Mucosa of rectum (tissue), 2 donors: ENCODE measurements at regions not wholly inside any gene's neighbourhood (a gene's known extent, or its start where the extent isn't known, plus 50 kb on each side); places are given as distances from the start of the nearest gene placed in this dataset.
"Not testable (repeated sequence)": the region's sequence is repeated elsewhere in the genome, so short reads cannot be mapped to it uniquely, and the experiment has no call there.

ENCODE experiments used
- H3K27ac ChIP-seq, 2 donors: one replicate each; pipeline ENCODE4 v1.7.0; 2013; ENCODE audit warnings: inconsistent platforms in 2 of 2, low read depth in 2 of 2, low read length in 2 of 2
- H3K27me3 ChIP-seq, 2 donors: one replicate each; pipeline ENCODE4 v1.7.0; 2013; ENCODE audit warnings: low read length in 2 of 2; ENCODE audit not compliant: control insufficient read depth in 2 of 2, insufficient read depth in 2 of 2
- H3K36me3 ChIP-seq, 2 donors: one replicate each; pipeline ENCODE4 v1.7.0; 2013; ENCODE audit warnings: low read length in 2 of 2; ENCODE audit not compliant: control insufficient read depth in 2 of 2, insufficient read depth in 2 of 2
- H3K4me1 ChIP-seq, 2 donors: one replicate each; pipeline ENCODE4 v1.7.0; 2013; ENCODE audit warnings: low read length in 2 of 2, mild to moderate bottlenecking in 1 of 2; ENCODE audit not compliant: control insufficient read depth in 2 of 2, insufficient read depth in 2 of 2
- H3K4me3 ChIP-seq, 2 donors: one replicate each; pipeline ENCODE4 v1.7.0; 2013; ENCODE audit warnings: low read length in 2 of 2
- H3K9ac ChIP-seq, 2 donors: one replicate each; pipeline ENCODE4 v1.7.0; 2013; ENCODE audit warnings: low read length in 2 of 2, low read depth in 1 of 2, mild to moderate bottlenecking in 1 of 2
- H3K9me3 ChIP-seq, 2 donors: one replicate each; pipeline ENCODE4 v1.7.0; 2013; ENCODE audit warnings: low read length in 2 of 2; ENCODE audit not compliant: control insufficient read depth in 2 of 2
- donor health status: healthy.
- donor health status: Normal muscosa, but diverticular disease.

GRCh38 chr9:30065888-30066287 lies 2318.6 kb upstream of the ACO1 start:
- H3K9ac ChIP-seq, result no peak overlapping the region
- H3K36me3 ChIP-seq, result no peaks in the 10 kb centered on the region
- H3K4me3 ChIP-seq, result no peak overlapping the region
- no peaks in the 10 kb centered on the region for H3K27me3 ChIP-seq
- no peaks in the 10 kb centered on the region for H3K4me1 ChIP-seq
- no peaks in the 10 kb centered on the region for H3K9me3 ChIP-seq
- no peak overlapping the region for H3K27ac ChIP-seq

GRCh38 chr9:30069236-30069635 lies 2315.2 kb upstream of the ACO1 start:
- H3K4me1 ChIP-seq, H3K27me3 ChIP-seq, H3K36me3 ChIP-seq, H3K4me3 ChIP-seq, H3K9me3 ChIP-seq, H3K27ac ChIP-seq, H3K9ac ChIP-seq: not testable (repeated sequence)

- no peak overlapping the region for H3K27ac ChIP-seq
- H3K36me3 ChIP-seq, result no peaks in the 10 kb centered on the region
- H3K4me1 ChIP-seq, result no peaks in the 10 kb centered on the region
- H3K4me3 ChIP-seq, result no peak overlapping the region
- H3K9ac ChIP-seq, result no peak overlapping the region
- no peaks in the 10 kb centered on the region for H3K27me3 ChIP-seq
- no peaks in the 10 kb centered on the region for H3K9me3 ChIP-seq
These were observed 2309.4 kb upstream of the ACO1 start for GRCh38 chr9:30075022-30075421.

- no peaks in the 10 kb centered on the region for H3K4me1 ChIP-seq
- H3K27me3 ChIP-seq, result no peaks in the 10 kb centered on the region
- no peak overlapping the region for H3K27ac ChIP-seq
- H3K9me3 ChIP-seq, result no peaks in the 10 kb centered on the region
- no peaks in the 10 kb centered on the region for H3K36me3 ChIP-seq
- no peak overlapping the region for H3K9ac ChIP-seq
- no peak overlapping the region for H3K4me3 ChIP-seq
These were observed 2308.8 kb upstream of the ACO1 start for GRCh38 chr9:30075451-30076199.

- H3K4me1 ChIP-seq, result no peaks in the 10 kb centered on the region
- no peaks in the 10 kb centered on the region for H3K27me3 ChIP-seq
- H3K36me3 ChIP-seq, result no peaks in the 10 kb centered on the region
- H3K27ac ChIP-seq, result no peak overlapping the region
- no peak overlapping the region for H3K9ac ChIP-seq
- H3K9me3 ChIP-seq, result no peaks in the 10 kb centered on the region
- no peak overlapping the region for H3K4me3 ChIP-seq
These were observed 2306.2 kb upstream of the ACO1 start for GRCh38 chr9:30078195-30078594.

GRCh38 chr9:30089428-30089827 lies 2295.0 kb upstream of the ACO1 start:
- H3K36me3 ChIP-seq, result no peaks in the 10 kb centered on the region
- H3K9me3 ChIP-seq, result no peaks in the 10 kb centered on the region
- no peak overlapping the region for H3K9ac ChIP-seq
- no peak overlapping the region for H3K4me3 ChIP-seq
- H3K27me3 ChIP-seq, result no peaks in the 10 kb centered on the region
- no peaks in the 10 kb centered on the region for H3K4me1 ChIP-seq
- no peak overlapping the region for H3K27ac ChIP-seq

GRCh38 chr9:30103647-30104394 lies 2280.6 kb upstream of the ACO1 start:
- no peak overlapping the region for H3K4me3 ChIP-seq
- no peaks in the 10 kb centered on the region for H3K9me3 ChIP-seq
- no peaks in the 10 kb centered on the region for H3K4me1 ChIP-seq
- no peak overlapping the region for H3K9ac ChIP-seq
- no peaks in the 10 kb centered on the region for H3K36me3 ChIP-seq
- no peak overlapping the region for H3K27ac ChIP-seq
- no peaks in the 10 kb centered on the region for H3K27me3 ChIP-seq

GRCh38 chr9:30107134-30107533 lies 2277.3 kb upstream of the ACO1 start:
- not testable (repeated sequence) for H3K9me3 ChIP-seq, H3K27ac ChIP-seq, H3K4me3 ChIP-seq, H3K36me3 ChIP-seq, H3K9ac ChIP-seq, H3K4me1 ChIP-seq, H3K27me3 ChIP-seq

GRCh38 chr9:30116673-30117217 lies 2267.7 kb upstream of the ACO1 start:
- no peak overlapping the region for H3K27ac ChIP-seq
- H3K9ac ChIP-seq, result no peak overlapping the region
- H3K4me3 ChIP-seq, result no peak overlapping the region
- H3K36me3 ChIP-seq, result no peaks in the 10 kb centered on the region
- no peaks in the 10 kb centered on the region for H3K9me3 ChIP-seq
- no peaks in the 10 kb centered on the region for H3K27me3 ChIP-seq
- H3K4me1 ChIP-seq, result no peaks in the 10 kb centered on the region

- H3K4me1 ChIP-seq, result no peaks in the 10 kb centered on the region
- H3K36me3 ChIP-seq, result no peaks in the 10 kb centered on the region
- no peaks in the 10 kb centered on the region for H3K27me3 ChIP-seq
- no peak overlapping the region for H3K9ac ChIP-seq
- H3K9me3 ChIP-seq, result no peaks in the 10 kb centered on the region
- H3K27ac ChIP-seq, result no peak overlapping the region
- no peak overlapping the region for H3K4me3 ChIP-seq
These were observed 2263.8 kb upstream of the ACO1 start for GRCh38 chr9:30120666-30121065.
